Inferior parietal cortex (tissue), 1 donor: ENCODE measurements at regions not wholly inside any gene's neighbourhood (a gene's known extent, or its start where the extent isn't known, plus 50 kb on each side); places are given as distances from the start of the nearest gene placed in this dataset.

Source experiments
- DNase-seq: peaks from one replicate; pipeline ENCODE4 v3.0.0-alpha.2; 2016; ENCODE audit errors: extremely low spot score

DNA sequence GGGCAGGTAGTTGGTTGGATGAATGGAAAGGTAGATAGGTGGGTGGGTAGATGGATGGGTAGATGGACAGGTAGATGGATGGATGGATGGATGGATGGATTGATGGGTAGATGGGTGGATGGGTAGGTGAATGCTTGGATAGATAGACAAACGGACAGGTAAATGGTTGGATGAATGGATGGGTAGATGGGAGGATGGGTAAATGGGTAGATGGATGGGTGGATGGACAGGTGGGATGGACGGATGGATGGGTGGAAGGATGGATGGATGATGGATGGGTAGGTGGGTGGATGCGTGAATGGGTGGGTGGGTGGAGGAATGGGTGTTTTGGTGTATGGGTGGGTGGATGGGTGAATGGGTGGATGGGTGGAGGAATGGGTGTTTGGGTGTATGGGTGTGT, 50.1 kb upstream of the ASAP2 start:
- DNase-seq = no peak

DNA sequence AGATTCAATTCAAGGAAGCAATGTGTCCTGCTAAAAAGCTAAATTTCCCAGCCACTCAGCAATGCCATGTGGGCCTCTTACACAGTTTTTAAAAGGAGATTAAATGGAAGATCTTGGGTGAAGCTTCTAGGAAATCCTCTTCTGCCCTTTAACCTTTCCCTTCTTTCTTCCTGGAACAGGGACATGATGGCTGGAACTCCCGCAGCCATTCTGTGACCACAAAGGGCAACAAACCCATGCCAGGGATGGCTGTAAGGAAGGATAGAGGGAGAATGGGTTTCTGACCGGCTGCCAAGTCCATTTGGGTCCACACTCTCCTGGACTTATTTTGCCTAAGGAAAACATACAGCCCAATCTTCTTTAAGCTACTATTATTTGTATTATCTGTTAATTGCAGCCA, 52.6 kb upstream of the ASAP2 start:
- DNase-seq = no peak

DNA sequence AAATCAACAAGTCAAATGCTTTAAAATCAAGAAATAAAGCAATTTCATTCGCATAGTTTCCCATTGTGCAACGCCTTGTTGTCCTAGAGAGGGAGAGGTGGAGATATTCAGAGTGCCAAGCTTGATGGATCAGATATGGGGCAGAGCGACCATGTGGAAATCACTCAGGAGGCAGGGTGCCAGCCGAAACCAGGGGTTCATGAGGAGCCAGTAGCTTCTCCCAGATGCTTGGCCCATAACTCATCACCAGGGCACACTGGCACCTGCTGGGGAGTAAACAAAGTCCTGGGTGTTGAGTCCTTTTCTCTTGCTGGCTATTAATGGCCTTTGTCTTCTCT, 53.0 kb upstream of the ASAP2 start:
- DNase-seq = no peak

DNA sequence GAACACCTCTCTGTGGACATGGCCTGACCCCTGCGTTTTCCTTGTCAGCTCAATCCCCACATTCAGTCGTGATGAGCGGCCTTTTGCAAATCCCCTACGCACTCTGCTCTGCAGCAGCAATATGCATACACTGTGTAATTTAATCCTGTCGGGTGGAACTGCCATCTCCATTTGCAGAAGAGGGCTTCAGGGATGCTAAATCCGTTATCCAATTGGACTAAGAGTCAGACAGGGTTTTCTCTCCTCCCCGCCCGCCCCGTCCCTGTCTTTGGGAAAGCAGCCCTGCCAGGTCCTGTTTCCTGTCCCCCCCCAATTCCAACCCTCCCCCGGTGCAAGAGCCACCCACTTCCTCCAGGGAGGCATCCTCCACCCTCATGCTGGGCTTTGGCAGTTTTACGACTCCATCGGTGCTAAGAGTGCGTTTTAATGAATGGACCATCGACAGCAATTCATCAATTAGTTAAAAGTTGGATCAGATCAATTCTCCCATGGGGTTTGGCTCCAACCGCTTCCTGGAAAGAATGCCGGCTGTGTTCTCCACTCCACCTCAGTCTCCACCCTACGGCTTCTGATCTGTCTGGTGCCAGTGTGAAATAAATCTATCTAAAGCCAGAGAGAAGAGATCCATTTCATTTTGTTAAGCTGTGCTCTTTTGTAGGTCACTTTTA, 53.5 kb upstream of the ASAP2 start:
- DNase-seq = no peak

- no peak for DNase-seq
Observed at GRCh38 chr2:9150906-9151305, 55.7 kb upstream of the ASAP2 start.

DNA sequence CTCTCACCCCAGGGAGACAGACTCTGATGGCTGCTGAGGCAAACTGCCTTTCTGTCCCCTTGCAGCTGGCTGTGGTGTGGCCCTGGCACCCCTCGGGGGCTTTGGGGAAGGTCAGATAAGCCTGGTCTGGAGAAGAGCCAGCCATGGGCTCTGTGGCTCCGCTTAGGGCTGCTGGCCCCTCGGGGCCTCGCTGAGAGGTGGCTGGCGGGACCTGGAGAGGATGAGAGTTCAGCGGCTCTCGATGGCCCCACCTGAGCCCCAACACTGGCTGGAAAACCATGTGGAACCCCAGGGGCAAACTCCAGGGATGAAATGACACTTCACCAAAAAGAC, 56.1 kb upstream of the ASAP2 start:
- no peak for DNase-seq

- no peak for DNase-seq
Observed at GRCh38 chr2:9149726-9150567, 56.7 kb upstream of the ASAP2 start.

- DNase-seq = no peak
Observed at GRCh38 chr2:9149388-9149660, 57.3 kb upstream of the ASAP2 start.

DNA sequence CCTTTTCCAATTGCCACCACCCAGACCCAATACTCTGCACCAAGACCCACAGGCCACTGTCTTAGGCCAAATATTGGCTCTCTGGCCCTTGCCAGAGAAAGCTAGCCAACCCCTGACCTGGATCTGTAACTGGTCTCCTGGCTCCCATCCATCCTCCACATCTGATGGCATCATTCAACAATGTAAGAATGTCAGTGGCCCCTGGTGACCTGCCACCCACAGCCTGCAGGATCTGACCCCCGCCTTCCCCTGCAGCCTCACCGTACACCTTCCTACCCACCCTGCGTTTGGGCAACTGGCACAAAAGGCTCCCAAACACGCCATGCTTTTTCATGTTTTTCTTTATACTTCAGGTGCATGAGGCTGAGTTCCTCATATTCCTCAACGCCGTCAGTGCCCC, 60.0 kb upstream of the ASAP2 start:
- no peak for DNase-seq

GRCh38 chr2:9145752-9146430, 60.7 kb upstream of the ASAP2 start:
- no peak for DNase-seq

GRCh38 chr2:9145109-9145751, 61.4 kb upstream of the ASAP2 start:
- no peak for DNase-seq

- DNase-seq = no peak
Observed at GRCh38 chr2:9144617-9145016, 62.0 kb upstream of the ASAP2 start.

GRCh38 chr2:9144046-9144445, 62.6 kb upstream of the ASAP2 start:
- no peak for DNase-seq

GRCh38 chr2:9143264-9143815, 63.3 kb upstream of the ASAP2 start:
- DNase-seq = no peak

- DNase-seq = peak; percentile 84
Observed at GRCh38 chr2:9142551-9143263, 63.9 kb upstream of the ASAP2 start.

DNA sequence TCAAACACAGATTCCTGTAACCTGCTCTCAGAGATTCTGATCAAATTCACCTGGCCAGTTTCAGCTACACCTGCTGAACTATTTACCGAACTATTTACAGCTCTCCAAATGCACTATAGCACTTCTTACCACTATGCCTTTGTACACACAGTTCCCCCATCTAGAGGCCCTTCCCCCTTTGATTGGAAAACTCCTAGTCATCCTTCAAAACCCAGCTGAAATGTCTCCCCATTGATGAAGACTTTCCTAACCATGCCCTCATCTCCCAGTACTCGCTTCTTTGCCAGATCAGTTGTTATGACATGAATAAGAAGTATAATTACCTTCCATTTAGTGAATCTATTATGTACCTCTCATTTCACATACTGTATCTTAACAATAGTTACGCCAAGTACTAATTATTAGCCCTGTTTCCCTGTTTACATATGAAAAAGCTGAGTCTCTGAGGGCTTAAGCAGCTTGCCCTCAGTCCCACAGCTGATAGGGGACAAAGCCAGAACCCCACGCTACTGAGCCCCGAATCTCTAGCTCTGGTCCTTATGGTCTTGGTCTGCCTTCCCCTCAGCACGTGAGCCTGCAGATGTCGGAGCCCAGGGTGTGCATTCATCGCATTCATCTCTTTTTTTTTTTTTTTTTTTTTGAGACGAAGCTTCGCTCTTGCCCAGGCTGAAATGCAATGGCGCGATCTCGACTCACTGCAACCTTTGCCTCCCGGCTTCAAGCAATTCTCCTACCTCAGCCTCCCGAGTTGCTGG, 64.7 kb upstream of the ASAP2 start:
- no peak for DNase-seq

GRCh38 chr2:9141091-9141667, 65.4 kb upstream of the ASAP2 start:
- no peak for DNase-seq

DNA sequence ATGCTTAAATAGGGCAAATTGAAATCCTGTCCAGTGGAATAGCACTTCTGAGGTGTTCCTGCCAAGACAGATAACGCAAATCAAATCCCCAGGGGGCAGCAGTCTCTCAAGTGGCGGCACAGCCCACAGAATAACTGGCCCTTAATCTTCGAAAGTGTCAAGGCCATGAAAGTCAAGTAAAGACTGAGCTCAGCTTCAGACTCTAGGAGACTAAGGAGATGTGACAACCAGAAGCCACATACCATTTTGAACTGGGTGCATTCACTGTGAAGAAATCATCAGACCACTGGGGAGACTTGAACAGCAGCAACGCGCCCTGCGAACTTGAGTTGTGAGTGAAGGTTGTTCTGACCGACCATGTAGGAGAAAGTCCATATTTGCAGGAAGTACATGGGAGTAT, 66.0 kb upstream of the ASAP2 start:
- DNase-seq = no peak

- peak; percentile 79 for DNase-seq
Observed at GRCh38 chr2:9139491-9140443, 66.8 kb upstream of the ASAP2 start.
